ENCODE measurements at regions not wholly inside any gene's neighbourhood (a gene's known extent, or its start where the extent isn't known, plus 50 kb on each side); places are given as distances from the start of the nearest gene placed in this dataset.

- Mint-ChIP-seq H3K36me3 (ENCODE audit: low read depth) (no peaks in the 10 kb centered on the region), H3K9me3 (no peaks in the 10 kb centered on the region), H3K27me3 (ENCODE audit: insufficient read depth, low read depth, poor library complexity) (peaks cover 2% of the 10 kb centered on the region)
Measured at GRCh38 chr4:16989371-16989770, 90.9 kb upstream of the LDB2 start.

GRCh38 chr4:16988814-16989213 lies 90.4 kb upstream of the LDB2 start:
- no peak overlapping the region for H3K4me2 ChIP-seq
- peaks cover 21% of the 10 kb centered on the region for H3K4me1 ChIP-seq (ENCODE audit: insufficient read depth)
- H2AFZ ChIP-seq = no peak overlapping the region
- H3K36me3 Mint-ChIP-seq (ENCODE audit: low read depth) = no peaks in the 10 kb centered on the region
- H3K27me3 Mint-ChIP-seq (ENCODE audit: insufficient read depth, low read depth, poor library complexity) = peaks cover 2% of the 10 kb centered on the region
- no peaks in the 10 kb centered on the region for H4K20me1 ChIP-seq (replicated peaks; ENCODE audit: insufficient read depth)
- H3K9me3 Mint-ChIP-seq = no peaks in the 10 kb centered on the region
- no peak overlapping the region for H3K27ac ChIP-seq (ENCODE audit: low read depth)
- no peak overlapping the region for H3K4me3 ChIP-seq
- H3K27me3 ChIP-seq (ENCODE audit: insufficient read depth) = no peaks in the 10 kb centered on the region
- H3K36me3 ChIP-seq (ENCODE audit: insufficient read depth) = no peaks in the 10 kb centered on the region
- peaks cover 12% of the 10 kb centered on the region for H3K4me1 Mint-ChIP-seq
- no peak overlapping the region for H3K4me3 Mint-ChIP-seq
- ATAC-seq (no peak), DNase-seq (ENCODE audit: low spot score) (no peak)
- no peaks in the 10 kb centered on the region for H3K79me2 ChIP-seq (replicated peaks; ENCODE audit: insufficient read depth)
- H3F3A ChIP-seq (replicated peaks; ENCODE audit: low read depth) = no peaks in the 10 kb centered on the region
- H3K27ac Mint-ChIP-seq = no peak overlapping the region
- H3K9me2 ChIP-seq (ENCODE audit: insufficient read depth) = no peaks in the 10 kb centered on the region
- no peak for TF ChIP-seq STAT1 (IDR thresholded peaks at IDR 0.05; ENCODE audit: unreplicated experiment)
- TF ChIP-seq ETS1 (IDR thresholded peaks at IDR 0.05) = no peak
- TF ChIP-seq CREB1 (CRISPR knock-in tag; IDR thresholded peaks at IDR 0.05; ENCODE audit: low read depth) = no peak
- TF ChIP-seq ZNF331 (CRISPR knock-in tag; IDR thresholded peaks at IDR 0.05; ENCODE audit: low read depth) = no peak
- TF ChIP-seq REST (IDR thresholded peaks at IDR 0.05; ENCODE audit: unreplicated experiment) = no peak
- TF ChIP-seq NANOG (IDR thresholded peaks at IDR 0.05; ENCODE audit: borderline replicate concordance) = no peak
- no peak for TF ChIP-seq ZNF114 (CRISPR knock-in tag; IDR thresholded peaks at IDR 0.05)
- TF ChIP-seq JUNB (IDR thresholded peaks at IDR 0.05; ENCODE audit: unreplicated experiment) = no peak
- no peak for TF ChIP-seq EZH2 (IDR thresholded peaks at IDR 0.05; ENCODE audit: low read depth, unreplicated experiment)
- no peak for TF ChIP-seq EZH2phosphoT487 (IDR thresholded peaks at IDR 0.05; ENCODE audit: unreplicated experiment)
- TF ChIP-seq CTCF (conservative IDR thresholded peaks at IDR 0.05; ENCODE audit: low read depth in 2 of 2) = no peak
- no peak for TF ChIP-seq POLR2AphosphoS5 (IDR thresholded peaks at IDR 0.05; ENCODE audit: low read depth)

More at GRCh38 chr4:16989371-16989770, 90.9 kb upstream of the LDB2 start:
- H3K79me2 ChIP-seq (replicated peaks; ENCODE audit: insufficient read depth) = no peaks in the 10 kb centered on the region
- no peak overlapping the region for H2AFZ ChIP-seq
- DNase-seq (ENCODE audit: low spot score) (no peak), ATAC-seq (no peak)
- no peaks in the 10 kb centered on the region for H3K27me3 ChIP-seq (ENCODE audit: insufficient read depth)
- no peaks in the 10 kb centered on the region for H4K20me1 ChIP-seq (replicated peaks; ENCODE audit: insufficient read depth)
- no peak overlapping the region for H3K4me3 ChIP-seq
- Mint-ChIP-seq H3K4me1 (peaks cover 18% of the 10 kb centered on the region), H3K27ac (no peak overlapping the region), H3K4me3 (no peak overlapping the region)
- H3K4me1 ChIP-seq (ENCODE audit: insufficient read depth) = peaks cover 27% of the 10 kb centered on the region
- H3K9me2 ChIP-seq (ENCODE audit: insufficient read depth) = no peaks in the 10 kb centered on the region
- 0 out of 2 replicates have a peak, but pooled peaks cover 4% of the 10 kb centered on the region for H3F3A ChIP-seq (replicated peaks; ENCODE audit: low read depth)
- H3K27ac ChIP-seq (ENCODE audit: low read depth) = no peak overlapping the region
- no peak for TF ChIP-seq CREB1 (CRISPR knock-in tag; IDR thresholded peaks at IDR 0.05; ENCODE audit: low read depth)
- TF ChIP-seq CTCF (conservative IDR thresholded peaks at IDR 0.05; ENCODE audit: low read depth in 2 of 2) = no peak
- no peak for TF ChIP-seq NANOG (IDR thresholded peaks at IDR 0.05; ENCODE audit: borderline replicate concordance)
- no peak for TF ChIP-seq EZH2phosphoT487 (IDR thresholded peaks at IDR 0.05; ENCODE audit: unreplicated experiment)
- no peak for TF ChIP-seq JUNB (IDR thresholded peaks at IDR 0.05; ENCODE audit: unreplicated experiment)
- H3K36me3 ChIP-seq (ENCODE audit: insufficient read depth) = no peaks in the 10 kb centered on the region
- H3K4me2 ChIP-seq = no peak overlapping the region

All from GM23338 (cell line).